Ureter (tissue), 1 donor: ENCODE measurements at regions not wholly inside any gene's neighbourhood (a gene's known extent, or its start where the extent isn't known, plus 50 kb on each side); places are given as distances from the start of the nearest gene placed in this dataset.
A peak's percentile ranks its signal among the peaks of the same experiment; 100 is the strongest.

Experiments used
- DNase-seq: peaks from one replicate; pipeline ENCODE4 v3.0.0-alpha.2; 2020; ENCODE audit warnings: low spot score
- donor health status: DM: yes; HTN: yes; CAD: no.

- DNase-seq, result peak; percentile 35
Measured at GRCh38 chr2:8537562-8538155, 144.2 kb upstream of the ID2 start.

GRCh38 chr2:8538531-8538930 lies 143.3 kb upstream of the ID2 start:
- peak; percentile 39 for DNase-seq

GRCh38 chr2:8538931-8539621 lies 142.8 kb upstream of the ID2 start:
- DNase-seq, result peak; percentile 42

- DNase-seq, result peak; percentile 86
Measured at GRCh38 chr2:8539743-8540551, 141.9 kb upstream of the ID2 start.

GRCh38 chr2:8540552-8541055 lies 141.3 kb upstream of the ID2 start:
- no peak for DNase-seq

GRCh38 chr2:8541223-8541622 lies 140.6 kb upstream of the ID2 start:
- DNase-seq, result no peak

GRCh38 chr2:8541636-8542035 lies 140.2 kb upstream of the ID2 start:
- no peak for DNase-seq

GRCh38 chr2:8542381-8543059 lies 139.3 kb upstream of the ID2 start:
- no peak for DNase-seq

- DNase-seq, result no peak
Measured at GRCh38 chr2:8543060-8543382, 138.8 kb upstream of the ID2 start.

GRCh38 chr2:8543383-8544170 lies 138.3 kb upstream of the ID2 start:
- DNase-seq, result peak; percentile 70

- DNase-seq, result no peak
Measured at GRCh38 chr2:8544171-8544785, 137.6 kb upstream of the ID2 start.

- DNase-seq, result peak; percentile 74
Measured at GRCh38 chr2:8544786-8545694, 136.8 kb upstream of the ID2 start.

- DNase-seq, result peak; percentile 38
Measured at GRCh38 chr2:8545695-8546611, 135.9 kb upstream of the ID2 start.

GRCh38 chr2:8546612-8547283 lies 135.1 kb upstream of the ID2 start:
- no peak for DNase-seq

- peak; percentile 40 for DNase-seq
Measured at GRCh38 chr2:8547284-8548064, 134.4 kb upstream of the ID2 start.

GRCh38 chr2:8548065-8548618 lies 133.7 kb upstream of the ID2 start:
- DNase-seq, result no peak

- DNase-seq, result no peak
Measured at GRCh38 chr2:8548619-8549150, 133.2 kb upstream of the ID2 start.
